Epithelial cell of esophagus (primary cell): ENCODE measurements at regions not wholly inside any gene's neighbourhood (a gene's known extent, or its start where the extent isn't known, plus 50 kb on each side); places are given as distances from the start of the nearest gene placed in this dataset.
"Not testable (repeated sequence)": the region's sequence is repeated elsewhere in the genome, so short reads cannot be mapped to it uniquely, and the experiment has no call there.

Source experiments
- DNase-seq: peaks from one replicate; pipeline ENCODE4 v3.0.0; 2010; ENCODE audit warnings: low read depth
- H3K4me3 ChIP-seq: 2 replicates; pipeline ENCODE4 v1.5.1; 2011; ENCODE audit warnings: mild to moderate bottlenecking, low read length, control low read depth
- CTCF ChIP-seq: IDR thresholded peaks from 2 replicates; pipeline ENCODE4 v1.5.1; 2011; ENCODE audit warnings: low read depth, mild to moderate bottlenecking, low read length, control low read depth, inconsistent platforms; ENCODE audit not compliant: insufficient read depth; ENCODE audit errors: missing control alignments

GRCh38 chr12:13404111-13404628 lies 207.6 kb downstream of the EMP1 start:
- no peak overlapping the region for H3K4me3 ChIP-seq
- no peak for DNase-seq

GRCh38 chr12:13391375-13391774 lies 194.8 kb downstream of the EMP1 start:
- not testable (repeated sequence) for H3K4me3 ChIP-seq, DNase-seq

More at GRCh38 chr12:13404111-13404628, 207.6 kb downstream of the EMP1 start:
- TF ChIP-seq CTCF: no peak

- DNase-seq: no peak
- TF ChIP-seq CTCF: no peak
Measured at GRCh38 chr12:13390918-13391317, 194.4 kb downstream of the EMP1 start.

GRCh38 chr12:13390381-13390861 lies 193.9 kb downstream of the EMP1 start:
- peak; percentile 88 for DNase-seq
- no peak for TF ChIP-seq CTCF
- no peak overlapping the region for H3K4me3 ChIP-seq

More at GRCh38 chr12:13390918-13391317, 194.4 kb downstream of the EMP1 start:
- no peak overlapping the region for H3K4me3 ChIP-seq

- peak; percentile 62 for DNase-seq
- no peak overlapping the region for H3K4me3 ChIP-seq
- TF ChIP-seq CTCF: no peak
Measured at GRCh38 chr12:13387101-13387500, 190.6 kb downstream of the EMP1 start.

- no peak overlapping the region for H3K4me3 ChIP-seq
- no peak for TF ChIP-seq CTCF
- DNase-seq: peak; percentile 64
Measured at GRCh38 chr12:13386323-13387039, 190.0 kb downstream of the EMP1 start.

- no peak overlapping the region for H3K4me3 ChIP-seq
- TF ChIP-seq CTCF: no peak
- DNase-seq: peak; percentile 75
Measured at GRCh38 chr12:13383379-13383778, 186.9 kb downstream of the EMP1 start.
